KMS-11 (cell line): ENCODE measurements at regions not wholly inside any gene's neighbourhood (a gene's known extent, or its start where the extent isn't known, plus 50 kb on each side); places are given as distances from the start of the nearest gene placed in this dataset.
"Not testable (repeated sequence)": the region's sequence is repeated elsewhere in the genome, so short reads cannot be mapped to it uniquely, and the experiment has no call there.

ENCODE experiments used
- H2AFZ ChIP-seq: fragments of 200-600 bp; sonication (generic); 2 replicates; pipeline ENCODE4 v1.6.1; 2016; ENCODE audit warnings: antibody characterized with exemption, mixed run types, low read depth
- H3K27ac ChIP-seq: fragments of 200-600 bp; sonication (generic); 2 replicates; pipeline ENCODE4 v1.6.1; 2016; ENCODE audit warnings: mild to moderate bottlenecking, mixed run types
- H3K27me3 ChIP-seq: fragments of 200-600 bp; sonication (generic); 2 replicates; pipeline ENCODE4 v1.6.1; 2017; ENCODE audit warnings: mild to moderate bottlenecking, low read depth, mixed run types, moderate library complexity; ENCODE audit not compliant: insufficient read depth
- H3K36me3 ChIP-seq: fragments of 200-600 bp; sonication (generic); 2 replicates; pipeline ENCODE4 v1.6.1; 2017; ENCODE audit warnings: mild to moderate bottlenecking, mixed run types; ENCODE audit not compliant: insufficient read depth
- H3K4me1 ChIP-seq: fragments of 200-600 bp; sonication (generic); 2 replicates; pipeline ENCODE4 v1.6.1; 2016; ENCODE audit warnings: mild to moderate bottlenecking, low read depth, mixed run types; ENCODE audit not compliant: poor library complexity, severe bottlenecking
- H3K4me2 ChIP-seq: fragments of 200-600 bp; sonication (generic); 2 replicates; pipeline ENCODE4 v1.7.0; 2016; ENCODE audit warnings: mild to moderate bottlenecking, mixed run types
- H3K4me3 ChIP-seq: fragments of 200-600 bp; sonication (generic); IDR thresholded peaks from 2 replicates; pipeline ENCODE4 v1.6.1; 2017; ENCODE audit warnings: low read depth, low read length, mixed read lengths; ENCODE audit not compliant: insufficient read depth
- H3K79me2 ChIP-seq: fragments of 200-600 bp; sonication (generic); 2 replicates; pipeline ENCODE4 v1.6.1; 2016; ENCODE audit warnings: low read depth, mixed run types; ENCODE audit not compliant: insufficient read depth
- H3K9ac ChIP-seq: fragments of 200-600 bp; sonication (generic); 2 replicates; pipeline ENCODE4 v1.6.1; 2016; ENCODE audit warnings: mild to moderate bottlenecking, mixed run types
- H4K20me1 ChIP-seq: fragments of 200-600 bp; sonication (generic); 2 replicates; pipeline ENCODE4 v1.6.1; 2016; ENCODE audit warnings: mild to moderate bottlenecking, mixed run types; ENCODE audit not compliant: insufficient read depth
- TF ChIP-seq, protein P1 (sequence below): fragments of 200-600 bp; sonication (generic); conservative IDR thresholded peaks from 2 replicates; pipeline ENCODE4 v1.6.1; 2017; ENCODE audit warnings: low read depth, mild to moderate bottlenecking, antibody characterized with exemption, low read length, moderate library complexity, mixed read lengths

DNA sequence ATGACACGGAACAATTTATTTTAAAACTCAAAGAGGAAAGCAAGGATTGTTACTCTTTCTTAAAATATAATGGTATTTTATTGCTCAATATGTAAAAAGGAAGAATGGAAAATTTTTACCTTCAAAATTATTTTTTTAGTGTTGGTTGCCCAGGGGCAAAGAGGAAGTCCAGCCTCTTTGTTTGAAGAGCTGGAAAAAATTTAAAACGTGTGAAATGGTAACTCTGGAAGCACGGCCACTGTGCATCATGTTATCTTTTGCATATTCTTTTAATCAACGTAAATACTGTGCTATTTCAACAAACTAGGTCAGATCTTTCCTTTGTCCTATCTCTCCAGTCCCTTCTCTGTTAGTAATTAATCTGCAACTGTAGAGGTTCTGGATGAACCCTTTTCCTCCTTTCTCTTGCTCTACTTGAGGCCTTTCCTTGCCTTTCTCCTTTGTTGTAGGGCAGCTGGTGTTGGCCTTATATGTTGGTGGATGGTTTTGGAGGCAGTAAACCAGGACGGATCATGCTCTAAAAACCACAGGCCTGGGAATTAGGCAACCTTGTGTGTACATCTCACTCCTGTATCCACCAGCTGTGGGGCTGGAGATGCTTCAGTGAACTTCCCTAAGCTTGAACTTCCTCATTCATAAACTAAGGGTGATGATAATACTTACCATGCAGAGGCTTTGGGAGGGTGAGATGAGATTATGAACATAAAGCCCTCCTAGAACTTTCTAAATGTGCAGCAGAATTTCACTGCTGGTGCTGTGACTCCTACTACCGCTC, 143.3 kb downstream of the PRL start:
- Histone ChIP-seq H3K4me3 (no peak overlapping the region), H4K20me1 (no peaks in the 10 kb centered on the region), H3K36me3 (no peaks in the 10 kb centered on the region), H3K9ac (no peak overlapping the region), H3K4me1 (no peaks in the 10 kb centered on the region), H3K27ac (no peak overlapping the region), H2AFZ (no peak overlapping the region), H3K79me2 (no peaks in the 10 kb centered on the region), H3K4me2 (no peak overlapping the region), H3K27me3 (no peaks in the 10 kb centered on the region)
- TF ChIP-seq, protein P1, sequence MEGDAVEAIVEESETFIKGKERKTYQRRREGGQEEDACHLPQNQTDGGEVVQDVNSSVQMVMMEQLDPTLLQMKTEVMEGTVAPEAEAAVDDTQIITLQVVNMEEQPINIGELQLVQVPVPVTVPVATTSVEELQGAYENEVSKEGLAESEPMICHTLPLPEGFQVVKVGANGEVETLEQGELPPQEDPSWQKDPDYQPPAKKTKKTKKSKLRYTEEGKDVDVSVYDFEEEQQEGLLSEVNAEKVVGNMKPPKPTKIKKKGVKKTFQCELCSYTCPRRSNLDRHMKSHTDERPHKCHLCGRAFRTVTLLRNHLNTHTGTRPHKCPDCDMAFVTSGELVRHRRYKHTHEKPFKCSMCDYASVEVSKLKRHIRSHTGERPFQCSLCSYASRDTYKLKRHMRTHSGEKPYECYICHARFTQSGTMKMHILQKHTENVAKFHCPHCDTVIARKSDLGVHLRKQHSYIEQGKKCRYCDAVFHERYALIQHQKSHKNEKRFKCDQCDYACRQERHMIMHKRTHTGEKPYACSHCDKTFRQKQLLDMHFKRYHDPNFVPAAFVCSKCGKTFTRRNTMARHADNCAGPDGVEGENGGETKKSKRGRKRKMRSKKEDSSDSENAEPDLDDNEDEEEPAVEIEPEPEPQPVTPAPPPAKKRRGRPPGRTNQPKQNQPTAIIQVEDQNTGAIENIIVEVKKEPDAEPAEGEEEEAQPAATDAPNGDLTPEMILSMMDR, result no peak

DNA sequence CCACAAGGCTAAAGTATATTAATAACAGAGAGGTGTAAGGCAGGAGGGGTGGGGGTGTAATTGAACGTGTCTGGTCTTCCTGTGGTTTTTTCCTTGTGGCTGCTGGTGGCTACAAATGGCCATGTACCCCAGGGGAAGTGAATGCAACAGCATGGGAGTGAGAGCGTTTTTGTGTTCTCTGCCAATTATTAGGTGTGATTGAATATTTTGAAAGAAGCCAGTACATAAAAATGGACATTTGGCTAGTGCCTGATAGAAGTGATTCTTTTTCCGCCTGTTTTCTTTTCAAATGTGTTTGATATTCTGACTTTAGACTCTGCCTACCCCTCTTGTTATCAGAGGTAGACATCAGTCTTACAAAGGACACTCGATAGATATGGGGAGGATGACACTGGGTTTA, 141.3 kb downstream of the PRL start:
- TF ChIP-seq, protein P1, result no peak
- Histone ChIP-seq H4K20me1 (no peaks in the 10 kb centered on the region), H3K79me2 (no peaks in the 10 kb centered on the region), H3K9ac (no peak overlapping the region), H2AFZ (no peak overlapping the region), H3K27ac (no peak overlapping the region), H3K27me3 (no peaks in the 10 kb centered on the region), H3K4me1 (no peaks in the 10 kb centered on the region), H3K36me3 (no peaks in the 10 kb centered on the region), H3K4me2 (no peak overlapping the region), H3K4me3 (no peak overlapping the region)

DNA sequence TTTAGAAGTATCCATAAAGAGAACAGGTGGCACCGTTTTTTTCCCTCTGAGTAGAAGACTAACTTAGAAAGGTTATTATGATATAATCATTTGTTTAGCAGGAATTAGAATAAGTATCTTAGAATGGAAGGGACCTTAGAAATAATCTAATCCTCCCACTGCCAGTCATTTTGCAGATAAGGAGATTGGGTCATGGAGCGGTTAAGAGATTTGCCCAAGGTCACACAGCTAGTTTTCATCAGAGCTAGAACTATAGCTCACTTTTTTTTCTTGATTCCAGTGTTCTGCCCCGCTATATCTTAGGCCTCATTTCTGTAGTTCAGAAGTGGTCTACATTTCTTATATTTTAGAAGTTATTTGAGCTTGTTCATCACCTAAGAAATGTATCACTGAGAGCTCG, 139.6 kb downstream of the PRL start:
- Histone ChIP-seq H3K4me2 (no peak overlapping the region), H3K4me1 (no peaks in the 10 kb centered on the region), H4K20me1 (no peaks in the 10 kb centered on the region), H2AFZ (no peak overlapping the region), H3K79me2 (no peaks in the 10 kb centered on the region), H3K4me3 (no peak overlapping the region), H3K36me3 (no peaks in the 10 kb centered on the region), H3K9ac (no peak overlapping the region), H3K27ac (no peak overlapping the region), H3K27me3 (no peaks in the 10 kb centered on the region)
- TF ChIP-seq, protein P1, result no peak

DNA sequence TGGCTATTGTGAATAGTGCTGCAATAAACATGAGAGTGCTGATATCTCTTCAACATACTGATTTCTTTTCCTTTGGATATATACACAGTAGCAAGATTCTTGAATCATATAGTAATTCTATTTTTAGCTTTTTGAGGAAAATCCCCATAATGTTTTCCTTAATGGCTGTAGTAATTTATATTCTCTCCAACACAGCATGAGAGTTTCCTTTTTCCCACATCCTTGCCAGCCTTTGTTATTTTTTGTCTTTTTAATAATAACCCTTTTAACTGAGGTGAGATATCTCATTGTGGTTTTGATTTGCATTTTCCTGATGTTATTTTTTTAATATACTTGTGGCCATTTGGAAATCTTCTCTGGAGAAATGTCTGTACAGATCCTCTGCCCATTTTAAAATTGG, 132.6 kb downstream of the PRL start:
- no peaks in the 10 kb centered on the region for H3K27me3 ChIP-seq
- no peaks in the 10 kb centered on the region for H4K20me1 ChIP-seq
- H3K4me2 ChIP-seq, result no peak overlapping the region
- no peaks in the 10 kb centered on the region for H3K79me2 ChIP-seq
- no peak overlapping the region for H3K4me3 ChIP-seq
- H2AFZ ChIP-seq, result no peak overlapping the region
- no peaks in the 10 kb centered on the region for H3K36me3 ChIP-seq
- no peak overlapping the region for H3K9ac ChIP-seq
- no peak overlapping the region for H3K27ac ChIP-seq
- no peaks in the 10 kb centered on the region for H3K4me1 ChIP-seq
- TF ChIP-seq, protein P1, result no peak

DNA sequence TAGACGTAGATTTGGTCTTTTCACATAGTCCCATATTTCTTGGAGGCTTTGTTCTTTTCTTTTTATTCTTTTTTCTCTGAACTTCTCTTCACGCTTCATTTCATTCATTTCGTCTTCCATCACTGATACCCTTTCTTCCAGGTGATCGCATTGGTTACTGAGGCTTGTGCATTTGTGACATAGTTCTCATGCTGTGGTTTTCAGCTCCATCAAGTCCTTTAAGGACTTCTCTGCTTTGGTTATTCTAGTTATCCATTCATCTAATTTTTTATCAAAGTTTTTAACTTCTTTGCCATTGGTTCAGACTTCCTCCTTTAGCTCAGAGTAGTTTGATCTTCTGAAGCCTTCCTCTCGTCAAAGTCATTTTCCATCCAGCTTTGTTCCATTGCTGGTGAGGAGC, 125.8 kb downstream of the PRL start:
- H3K9ac ChIP-seq, H3K36me3 ChIP-seq, H2AFZ ChIP-seq, H3K4me1 ChIP-seq, H3K27ac ChIP-seq, H3K79me2 ChIP-seq, H3K4me2 ChIP-seq, H3K4me3 ChIP-seq, H4K20me1 ChIP-seq, H3K27me3 ChIP-seq: not testable (repeated sequence)

DNA sequence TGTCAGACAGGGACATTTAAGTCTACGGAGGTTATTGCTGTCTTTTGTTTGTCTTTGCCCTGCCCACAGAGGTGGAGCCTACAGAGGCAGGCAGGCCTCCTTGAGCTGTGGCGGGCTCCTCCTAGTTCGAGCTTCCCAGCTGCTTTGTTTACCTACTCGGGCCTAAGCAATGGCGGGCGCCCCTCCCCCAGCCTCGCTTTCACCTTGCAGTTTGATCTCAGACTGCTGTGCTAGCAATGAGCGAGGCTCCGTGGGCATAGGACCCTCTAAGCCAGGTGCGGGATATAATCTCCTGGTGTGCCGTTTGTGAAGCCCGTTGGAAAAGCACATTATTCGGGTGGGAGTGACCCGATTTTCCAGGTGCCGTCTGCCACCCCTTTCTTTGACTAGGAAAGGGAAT, 125.0 kb downstream of the PRL start:
- H3K27ac ChIP-seq, H3K9ac ChIP-seq, H4K20me1 ChIP-seq, H3K79me2 ChIP-seq, H2AFZ ChIP-seq, H3K36me3 ChIP-seq, H3K4me2 ChIP-seq, H3K4me1 ChIP-seq, H3K4me3 ChIP-seq, H3K27me3 ChIP-seq: not testable (repeated sequence)
